GM12878 (cell line): ENCODE measurements at regions not wholly inside any gene's neighbourhood (a gene's known extent, or its start where the extent isn't known, plus 50 kb on each side); places are given as distances from the start of the nearest gene placed in this dataset.

ENCODE experiments used
- ATAC-seq: fragments of 200-7000 bp; cut with Tn5 transposase; 3 replicates; pipeline ENCODE4 v1.9.1; 2020; ENCODE audit warnings: mild to moderate bottlenecking, moderate library complexity
- BruUV-seq: library from RNA; stranded (reverse); fragments of 400-500 nt; replicated peaks from 2 replicates; lab custom pipeline; 2021; lab: Mats Ljungman, UMichigan
- CTCF ChIA-PET: fragments of 300-600 bp; sonication (Branson Sonifier 250); formaldehyde crosslinking; extraction: SDS; loops from one replicate; lab custom pipeline; 2021; ENCODE audit warnings: inconsistent platforms; lab: Yijun Ruan, JAX
- POLR2A ChIA-PET: fragments of 350-600 bp; formaldehyde crosslinking; extraction: SDS; loops from one replicate; lab custom pipeline; 2021; ENCODE audit warnings: inconsistent platforms; lab: Charles Lee
- RAD21 ChIA-PET: fragments of 300-600 bp; sonication (Branson Sonifier 250); formaldehyde crosslinking; loops from one replicate; lab custom pipeline; 2023; ENCODE audit warnings: antibody characterized with exemption; ENCODE audit not compliant: unreplicated experiment; lab: Charles Lee
- SMC1A ChIA-PET: fragments of 300-600 bp; sonication (Branson Sonifier 250); formaldehyde crosslinking; loops from one replicate; lab custom pipeline; 2023; ENCODE audit not compliant: unreplicated experiment, uncharacterized antibody; lab: Charles Lee
- DNase-seq: peaks from one replicate; pipeline ENCODE4 v3.0.0-alpha.2; 2011; ENCODE audit warnings: low read depth, low spot score
- FAIRE-seq: peaks from 3 replicates; lab custom pipeline; 2011; peaks lifted over from hg19 to GRCh38; lab: Jason Lieb, UNC
- H2AFZ ChIP-seq: 2 replicates; pipeline ENCODE4 v1.6.0; 2011; ENCODE audit warnings: low read depth, low read length, control low read depth; ENCODE audit not compliant: control insufficient read depth
- H3K27ac ChIP-seq: 2 replicates; pipeline ENCODE4 v1.5.1; 2011; ENCODE audit warnings: control low read depth; ENCODE audit not compliant: control insufficient read depth, insufficient read depth
- H3K27me3 ChIP-seq, 2 experiments: replicated peaks in 1 of 2; 2 replicates each; pipeline versions ENCODE4 v1.6.0 to v1.6.1; 2011; ENCODE audit warnings: low read length in 1 of 2; ENCODE audit not compliant: control insufficient read depth in 2 of 2, insufficient read depth in 2 of 2
- H3K36me3 ChIP-seq, 2 experiments: 2 replicates each; pipeline ENCODE4 v1.5.1; 2011; ENCODE audit warnings: low read length in 1 of 2; ENCODE audit not compliant: control insufficient read depth in 2 of 2, insufficient read depth in 2 of 2
- H3K4me1 ChIP-seq: 2 replicates; pipeline ENCODE4 v1.6.1; 2011; ENCODE audit warnings: mild to moderate bottlenecking, low read length, moderate library complexity, mixed read lengths; ENCODE audit not compliant: control insufficient read depth, insufficient read depth
- H3K4me2 ChIP-seq: 2 replicates; pipeline ENCODE4 v1.6.0; 2011; ENCODE audit warnings: control low read depth; ENCODE audit not compliant: control insufficient read depth, insufficient read depth
- H3K4me3 ChIP-seq: fragments of 200-600 bp; sonication (generic); 2 replicates; pipeline ENCODE4 v1.5.1; 2016
- H3K79me2 ChIP-seq: 2 replicates; pipeline ENCODE4 v1.6.0; 2011; ENCODE audit warnings: low read length; ENCODE audit not compliant: control insufficient read depth, insufficient read depth
- H3K9ac ChIP-seq: 2 replicates; pipeline ENCODE4 v1.8.0; 2011; ENCODE audit warnings: low read length, control low read depth, mixed read lengths; ENCODE audit not compliant: control insufficient read depth, insufficient read depth
- H3K9me3 ChIP-seq: replicated peaks from 3 replicates; pipeline ENCODE4 v1.5.1; 2011; ENCODE audit warnings: mild to moderate bottlenecking, low read length; ENCODE audit not compliant: control insufficient read depth, insufficient read depth
- H4K20me1 ChIP-seq: 2 replicates; pipeline ENCODE4 v1.6.0; 2011; ENCODE audit not compliant: control insufficient read depth, insufficient read depth
- GABPA ChIP-seq: IDR thresholded peaks from 2 replicates; pipeline ENCODE4 v1.6.1; 2014; ENCODE audit warnings: antibody characterized with exemption, low read depth, mild to moderate bottlenecking, inconsistent platforms
- JUNB ChIP-seq: IDR thresholded peaks from 2 replicates; pipeline ENCODE4 v1.6.1; 2016; ENCODE audit warnings: antibody characterized with exemption, mild to moderate bottlenecking
- MTA2 ChIP-seq: fragments of 450-650 bp; IDR thresholded peaks from 2 replicates; pipeline ENCODE4 v1.6.1; 2016; ENCODE audit warnings: low read depth, mild to moderate bottlenecking, moderate library complexity
- NFXL1 ChIP-seq: fragments of 450-650 bp; IDR thresholded peaks from 2 replicates; pipeline ENCODE4 v1.6.1; 2017; ENCODE audit warnings: antibody characterized with exemption, mild to moderate bottlenecking, borderline replicate concordance
- PAX8 ChIP-seq: fragments of 450-650 bp; IDR thresholded peaks from 2 replicates; pipeline ENCODE4 v1.6.1; 2017; ENCODE audit warnings: mild to moderate bottlenecking, moderate library complexity
- RUNX3 ChIP-seq: IDR thresholded peaks from 2 replicates; pipeline ENCODE4 v1.6.1; 2012; ENCODE audit warnings: low read length, inconsistent platforms
- TARDBP ChIP-seq: IDR thresholded peaks from 2 replicates; pipeline ENCODE4 v1.6.1; 2016; ENCODE audit warnings: borderline replicate concordance
- ZBTB11 ChIP-seq: fragments of 450-650 bp; formaldehyde crosslinking; IDR thresholded peaks from 2 replicates; pipeline ENCODE4 v1.5.0; 2022; ENCODE audit warnings: mild to moderate bottlenecking, missing genetic modification characterization
- WGBS: methylation state at CpG from one replicate; pipeline ENCODE4 v1.1.6; 2016; ENCODE audit warnings: low lambda C conversion rate; ENCODE audit not compliant: insufficient replicate concordance, insufficient coverage; ENCODE audit errors: missing lambda C conversion rate; 5-methylcytosine and 5-hydroxymethylcytosine counted together
- in situ Hi-C: fragments of 300-500 bp; cut with MboI; formaldehyde crosslinking; loops from 9 replicates; pipeline ENCODE4 v1.14.3; 2018; ENCODE audit warnings: mixed read lengths
- intact Hi-C: fragments of 100-400 bp; cut with micrococcal nuclease; formaldehyde crosslinking; loops from one replicate; pipeline ENCODE4 v1.14.2; 2022; ENCODE audit not compliant: unreplicated experiment
- TF ChIP-seq, protein P1 (sequence below): fragments of 150-350 bp; IDR thresholded peaks from 2 replicates; pipeline ENCODE4 v1.6.1; 2014; ENCODE audit warnings: mild to moderate bottlenecking, low read depth, low read length

DNA sequence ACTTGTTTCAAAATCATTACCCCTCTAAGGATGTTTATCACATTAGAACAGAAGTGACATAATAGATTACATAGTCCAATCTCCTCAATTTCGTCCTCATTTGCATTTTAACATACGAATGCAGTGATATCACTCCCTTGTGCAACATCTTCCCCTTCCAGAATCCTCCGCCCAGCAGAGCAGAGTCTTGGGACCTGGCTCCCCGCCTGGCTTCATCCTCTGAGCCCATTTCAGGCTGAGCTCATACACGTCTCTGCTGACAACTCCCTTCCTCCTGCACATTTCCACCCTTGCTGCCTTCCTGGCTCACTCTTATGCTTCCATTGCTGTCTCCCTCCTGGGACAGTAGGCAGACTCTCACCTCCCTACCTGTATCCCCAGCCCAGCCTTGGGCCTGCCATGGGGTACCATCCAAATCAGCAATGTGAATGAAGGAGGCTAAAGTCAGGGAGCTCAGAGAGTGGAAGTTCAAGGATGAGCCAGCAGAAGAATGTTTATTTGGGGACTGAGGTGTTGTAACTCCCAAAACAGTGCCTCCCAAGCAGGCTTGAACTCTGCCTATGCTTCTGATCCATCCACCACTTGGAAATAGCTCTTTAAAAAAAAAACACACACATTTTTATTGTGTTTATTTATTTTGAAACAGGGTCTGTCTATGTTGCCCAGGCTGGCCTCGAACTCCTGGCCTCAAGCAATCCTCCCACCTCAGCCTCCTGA lies 165.2 kb downstream of the TMEM200C start:
- ChIA-PET SMC1A (no interaction called here), POLR2A (no interaction called here), CTCF (no interaction called here), RAD21 (no interaction called here)
- Histone ChIP-seq H3K9me3 (no peaks in the 10 kb centered on the region), H3K4me3 (no peak overlapping the region), H3K36me3 (no peaks in the 10 kb centered on the region), H4K20me1 (no peaks in the 10 kb centered on the region), H3K27me3 (no peaks in the 10 kb centered on the region; a peak in 2 of 4 replicates), H3K4me2 (no peak overlapping the region), H3K79me2 (no peaks in the 10 kb centered on the region), H3K27ac (no peak overlapping the region), H2AFZ (no peak overlapping the region), H3K9ac (no peak overlapping the region), H3K4me1 (no peaks in the 10 kb centered on the region)
- DNase-seq (no peak), FAIRE-seq (no peak), ATAC-seq (no peak)
- in situ Hi-C loops, result no loop called here
- BruUV-seq, result no TSS peak
- 0% methylated on average over 6 of the region's 6 CpGs for WGBS
- intact Hi-C loops, result no loop called here
- TF ChIP-seq TARDBP (no peak), PAX8 (no peak), NFXL1 (no peak), MTA2 (no peak)

GRCh38 chr18:5728531-5728930 lies 166.8 kb downstream of the TMEM200C start:
- no peaks in the 10 kb centered on the region for H3K36me3 ChIP-seq
- no peak overlapping the region for H3K27ac ChIP-seq
- ChIA-PET POLR2A (no interaction called here), CTCF (no interaction called here), RAD21 (no interaction called here), SMC1A (no interaction called here)
- H3K79me2 ChIP-seq, result no peaks in the 10 kb centered on the region
- no peak for FAIRE-seq
- intact Hi-C loops (no loop called here), in situ Hi-C loops (no loop called here)
- H2AFZ ChIP-seq, result no peak overlapping the region
- no peaks in the 10 kb centered on the region for H3K9me3 ChIP-seq
- no peak overlapping the region for H3K9ac ChIP-seq
- WGBS, result 21% methylated on average over 5 of the region's 5 CpGs
- no peaks in the 10 kb centered on the region for H3K4me1 ChIP-seq
- ATAC-seq, result no peak
- no TSS peak for BruUV-seq
- no peaks in the 10 kb centered on the region; a peak in 2 of 4 replicates for H3K27me3 ChIP-seq
- H3K4me3 ChIP-seq, result no peak overlapping the region
- H3K4me2 ChIP-seq, result no peak overlapping the region
- DNase-seq, result no peak
- H4K20me1 ChIP-seq, result no peaks in the 10 kb centered on the region
- TF ChIP-seq RUNX3 (no peak), JUNB (no peak), ZBTB11 (CRISPR knock-in tag) (no peak), GABPA (no peak)
- TF ChIP-seq, protein P1, sequence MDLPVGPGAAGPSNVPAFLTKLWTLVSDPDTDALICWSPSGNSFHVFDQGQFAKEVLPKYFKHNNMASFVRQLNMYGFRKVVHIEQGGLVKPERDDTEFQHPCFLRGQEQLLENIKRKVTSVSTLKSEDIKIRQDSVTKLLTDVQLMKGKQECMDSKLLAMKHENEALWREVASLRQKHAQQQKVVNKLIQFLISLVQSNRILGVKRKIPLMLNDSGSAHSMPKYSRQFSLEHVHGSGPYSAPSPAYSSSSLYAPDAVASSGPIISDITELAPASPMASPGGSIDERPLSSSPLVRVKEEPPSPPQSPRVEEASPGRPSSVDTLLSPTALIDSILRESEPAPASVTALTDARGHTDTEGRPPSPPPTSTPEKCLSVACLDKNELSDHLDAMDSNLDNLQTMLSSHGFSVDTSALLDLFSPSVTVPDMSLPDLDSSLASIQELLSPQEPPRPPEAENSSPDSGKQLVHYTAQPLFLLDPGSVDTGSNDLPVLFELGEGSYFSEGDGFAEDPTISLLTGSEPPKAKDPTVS, result no peak
